CD8-positive, alpha-beta memory T cell (primary cell): ENCODE measurements at regions not wholly inside any gene's neighbourhood (a gene's known extent, or its start where the extent isn't known, plus 50 kb on each side); places are given as distances from the start of the nearest gene placed in this dataset.

Experiments
- CTCF ChIA-PET: fragments of 350-600 bp; sonication (Branson Sonifier 250); formaldehyde crosslinking; loops from one replicate; lab custom pipeline; 2021; ENCODE audit warnings: antibody characterized with exemption; lab: Charles Lee
- POLR2A ChIA-PET: fragments of 350-600 bp; sonication (Branson Sonifier 250); formaldehyde crosslinking; loops from one replicate; lab custom pipeline; 2021; ENCODE audit warnings: antibody characterized with exemption; lab: Charles Lee
- DNase-seq, 5 donors: peaks; one replicate each; pipeline versions ENCODE4 v3.0.0 to v3.0.0-alpha.2; 2020 to 2022; ENCODE audit warnings: mixed read lengths in 1 of 5
- H3K27ac ChIP-seq: one replicate; pipeline ENCODE4 v1.7.0; 2013; ENCODE audit warnings: low read depth, mild to moderate bottlenecking, low read length, moderate library complexity
- H3K27me3 ChIP-seq: 2 replicates; pipeline ENCODE4 v1.7.0; 2013; ENCODE audit warnings: low read length, mild to moderate bottlenecking; ENCODE audit not compliant: insufficient read depth, poor library complexity, severe bottlenecking
- H3K36me3 ChIP-seq: 2 replicates; pipeline ENCODE4 v1.7.0; 2013; ENCODE audit warnings: mild to moderate bottlenecking, low read length, moderate library complexity; ENCODE audit not compliant: insufficient read depth
- H3K4me1 ChIP-seq: 2 replicates; pipeline ENCODE4 v1.7.0; 2013; ENCODE audit warnings: mild to moderate bottlenecking, low read length, moderate library complexity; ENCODE audit not compliant: insufficient read depth
- H3K4me3 ChIP-seq: 2 replicates; pipeline ENCODE4 v1.7.0; 2013; ENCODE audit warnings: mild to moderate bottlenecking, low read length
- H3K9me3 ChIP-seq: 2 replicates; pipeline ENCODE4 v1.7.0; 2013; ENCODE audit warnings: mild to moderate bottlenecking, low read length
- H3K27ac Mint-ChIP-seq, 8 donors: one replicate each; pipeline ENCODE4 v1.8.0; 2020 to 2021; ENCODE audit warnings: mixed read lengths in 8 of 8, mild to moderate bottlenecking in 6 of 8, inconsistent platforms in 3 of 8, moderate library complexity in 3 of 8
- H3K27me3 Mint-ChIP-seq, 2 donors: one replicate each; pipeline ENCODE4 v1.8.0; 2020 to 2021; ENCODE audit warnings: mixed read lengths in 2 of 2, mild to moderate bottlenecking in 1 of 2, moderate library complexity in 1 of 2
- H3K36me3 Mint-ChIP-seq, 3 donors: one replicate each; pipeline ENCODE4 v1.8.0; 2020 to 2021; ENCODE audit warnings: mixed read lengths in 3 of 3, inconsistent platforms in 1 of 3, mild to moderate bottlenecking in 1 of 3
- H3K4me1 Mint-ChIP-seq, 3 donors: one replicate each; pipeline ENCODE4 v1.8.0; 2020 to 2021; ENCODE audit warnings: mixed read lengths in 3 of 3, inconsistent platforms in 1 of 3, mild to moderate bottlenecking in 1 of 3
- H3K4me3 Mint-ChIP-seq, 7 donors: one replicate each; pipeline ENCODE4 v1.8.0; 2020 to 2021; ENCODE audit warnings: mixed read lengths in 7 of 7, mild to moderate bottlenecking in 6 of 7, moderate library complexity in 4 of 7, inconsistent platforms in 2 of 7
- H3K9me3 Mint-ChIP-seq, 5 donors: one replicate each; pipeline ENCODE4 v1.8.0; 2020 to 2022; ENCODE audit warnings: mixed read lengths in 5 of 5, mild to moderate bottlenecking in 3 of 5, moderate library complexity in 2 of 5, inconsistent platforms in 1 of 5

GRCh38 chr1:11352058-11352715, 79.2 kb downstream of the UBIAD1 start:
- Histone ChIP-seq H3K4me3 (no peak overlapping the region), H3K27me3 (peaks cover 6% of the 10 kb centered on the region), H3K27ac (no peak overlapping the region), H3K9me3 (no peaks in the 10 kb centered on the region), H3K4me1 (peaks cover 7% of the 10 kb centered on the region), H3K36me3 (no peaks in the 10 kb centered on the region)
- no peaks in the 10 kb centered on the region for H3K36me3 Mint-ChIP-seq
- H3K9me3 Mint-ChIP-seq = peaks cover 0 to 3% (median 2%) of the 10 kb centered on the region in 5 donors
- no peak overlapping the region for H3K27ac Mint-ChIP-seq
- ChIA-PET POLR2A (no interaction called here), CTCF (no interaction called here)
- no peak for DNase-seq
- no peaks in the 10 kb centered on the region for H3K4me1 Mint-ChIP-seq
- H3K27me3 Mint-ChIP-seq = peaks cover 26 to 41% of the 10 kb centered on the region in 2 donors
- H3K4me3 Mint-ChIP-seq = no peak overlapping the region

- Mint-ChIP-seq H3K27ac (peak overlapping the region in 1 of 8 donors; percentile 33), H3K4me3 (no peak overlapping the region), H3K9me3 (peaks cover 0 to 3% (median 2%) of the 10 kb centered on the region in 5 donors), H3K4me1 (no peaks in the 10 kb centered on the region), H3K27me3 (peaks cover 33 to 50% of the 10 kb centered on the region in 2 donors), H3K36me3 (no peaks in the 10 kb centered on the region)
- Histone ChIP-seq H3K4me1 (peaks cover 7% of the 10 kb centered on the region), H3K4me3 (no peak overlapping the region), H3K36me3 (no peaks in the 10 kb centered on the region), H3K27ac (no peak overlapping the region), H3K27me3 (peaks cover 6% of the 10 kb centered on the region), H3K9me3 (no peaks in the 10 kb centered on the region)
- ChIA-PET POLR2A (no interaction called here), CTCF (no interaction called here)
- no peak for DNase-seq
Observed at GRCh38 chr1:11352816-11353799, 80.1 kb downstream of the UBIAD1 start.

DNA sequence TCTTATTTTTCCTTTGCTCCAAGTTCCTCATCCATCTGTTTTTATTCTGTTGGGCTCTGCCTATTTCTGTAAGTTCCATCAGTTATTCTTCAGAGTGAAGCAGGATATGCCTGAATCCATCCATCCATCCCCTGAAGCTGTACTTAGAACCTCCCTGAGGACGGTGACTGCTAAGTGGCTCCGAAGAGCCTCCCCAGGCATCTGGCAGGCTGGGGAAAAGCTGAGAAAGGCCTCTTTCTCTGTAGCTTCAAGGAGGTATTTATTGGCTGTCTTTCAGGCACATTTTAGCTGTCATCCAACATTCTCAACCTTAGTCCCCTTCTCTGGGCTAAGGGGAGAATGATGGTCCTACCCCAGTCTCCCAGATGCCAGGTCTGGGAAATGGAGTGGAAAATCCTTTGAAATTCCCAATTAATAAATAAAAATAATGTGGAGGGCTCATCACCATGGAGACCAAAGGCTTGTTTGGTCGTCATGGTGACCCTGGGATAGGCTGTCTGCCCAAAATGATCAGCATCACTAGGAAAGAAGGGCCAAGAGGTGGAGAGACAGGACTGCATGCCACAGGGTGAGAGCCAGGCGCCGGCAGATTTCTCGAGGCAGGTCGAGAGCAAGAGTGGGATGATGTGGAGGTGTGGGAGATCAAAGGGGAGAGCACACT, 82.0 kb downstream of the UBIAD1 start:
- Histone ChIP-seq H3K27me3 (peaks cover 6% of the 10 kb centered on the region), H3K4me1 (peaks cover 7% of the 10 kb centered on the region), H3K27ac (no peak overlapping the region), H3K36me3 (no peaks in the 10 kb centered on the region), H3K9me3 (no peaks in the 10 kb centered on the region), H3K4me3 (no peak overlapping the region)
- ChIA-PET POLR2A (no interaction called here), CTCF (no interaction called here)
- no peak for DNase-seq
- H3K4me3 Mint-ChIP-seq = no peak overlapping the region
- H3K36me3 Mint-ChIP-seq = no peaks in the 10 kb centered on the region
- H3K27me3 Mint-ChIP-seq = peaks cover 34 to 63% of the 10 kb centered on the region in 2 donors
- H3K9me3 Mint-ChIP-seq = peaks cover 0 to 2% (median 0%) of the 10 kb centered on the region in 5 donors
- H3K4me1 Mint-ChIP-seq = no peaks in the 10 kb centered on the region
- no peak overlapping the region for H3K27ac Mint-ChIP-seq

GRCh38 chr1:11355559-11356475, 82.8 kb downstream of the UBIAD1 start:
- Mint-ChIP-seq H3K27ac (no peak overlapping the region), H3K27me3 (peaks cover 28 to 61% of the 10 kb centered on the region in 2 donors), H3K4me3 (no peak overlapping the region), H3K9me3 (peaks cover 0 to 2% (median 0%) of the 10 kb centered on the region in 5 donors), H3K36me3 (no peaks in the 10 kb centered on the region), H3K4me1 (no peaks in the 10 kb centered on the region)
- Histone ChIP-seq H3K4me1 (peaks cover 7% of the 10 kb centered on the region), H3K9me3 (no peaks in the 10 kb centered on the region), H3K36me3 (no peaks in the 10 kb centered on the region), H3K4me3 (no peak overlapping the region), H3K27ac (no peak overlapping the region), H3K27me3 (peaks cover 6% of the 10 kb centered on the region)
- ChIA-PET CTCF (no interaction called here), POLR2A (no interaction called here)
- no peak for DNase-seq

DNA sequence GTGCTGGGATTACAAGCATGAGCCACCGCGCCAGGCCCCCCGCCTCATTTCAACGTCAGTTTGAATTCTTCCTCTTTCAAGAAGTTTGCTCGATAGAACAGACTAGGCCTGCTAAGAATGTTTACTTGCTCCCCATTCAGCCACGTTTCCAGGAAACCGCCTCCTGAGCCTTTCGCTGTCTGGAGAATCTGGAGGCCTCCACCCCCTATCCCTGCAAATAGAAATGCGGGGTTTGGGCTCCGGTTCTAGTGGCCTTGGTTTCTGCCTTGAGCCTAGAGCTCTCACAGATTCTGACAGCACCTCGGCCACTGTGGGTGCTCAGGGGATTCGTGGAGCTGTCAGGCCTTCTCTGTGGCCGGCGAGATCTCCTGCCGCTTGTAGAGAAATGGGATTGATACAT, 84.3 kb downstream of the UBIAD1 start:
- DNase-seq = no peak
- ChIA-PET POLR2A (no interaction called here), CTCF (no interaction called here)
- Mint-ChIP-seq H3K4me3 (no peak overlapping the region), H3K9me3 (peaks cover 0 to 2% (median 0%) of the 10 kb centered on the region in 5 donors), H3K27me3 (peaks cover 24 to 54% of the 10 kb centered on the region in 2 donors), H3K36me3 (no peaks in the 10 kb centered on the region), H3K27ac (no peak overlapping the region), H3K4me1 (no peaks in the 10 kb centered on the region)
- Histone ChIP-seq H3K36me3 (no peaks in the 10 kb centered on the region), H3K4me3 (no peak overlapping the region), H3K9me3 (no peaks in the 10 kb centered on the region), H3K4me1 (peaks cover 7% of the 10 kb centered on the region), H3K27ac (no peak overlapping the region), H3K27me3 (peaks cover 6% of the 10 kb centered on the region)

DNA sequence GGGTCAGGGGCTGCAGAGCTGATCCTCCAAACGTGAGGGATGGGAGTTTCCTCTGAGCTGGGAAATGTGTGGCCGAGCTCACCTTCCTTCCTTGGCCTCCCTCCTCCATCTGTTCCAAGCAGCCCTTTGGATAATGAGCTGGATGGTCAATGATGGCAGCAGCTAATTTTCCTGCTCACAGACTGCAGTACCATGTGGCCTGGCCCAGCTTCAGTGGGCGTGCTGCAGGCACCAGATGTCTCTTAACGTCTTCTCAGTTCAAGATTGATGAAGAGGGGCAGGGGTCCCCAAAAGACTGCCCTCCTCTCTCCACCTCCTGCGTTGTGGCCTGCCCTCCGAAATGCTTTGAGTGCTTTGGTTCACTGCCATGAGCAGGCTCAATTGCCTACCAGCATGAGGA, 86.0 kb downstream of the UBIAD1 start:
- no peak overlapping the region for H3K27ac ChIP-seq
- no peaks in the 10 kb centered on the region for H3K36me3 ChIP-seq
- no peaks in the 10 kb centered on the region for H3K36me3 Mint-ChIP-seq
- no peaks in the 10 kb centered on the region for H3K4me1 ChIP-seq
- no peak overlapping the region for H3K4me3 Mint-ChIP-seq
- no peak overlapping the region for H3K4me3 ChIP-seq
- peaks cover 0 to 2% (median 0%) of the 10 kb centered on the region in 5 donors for H3K9me3 Mint-ChIP-seq
- POLR2A ChIA-PET = no interaction called here
- H3K27ac Mint-ChIP-seq = no peak overlapping the region
- no peaks in the 10 kb centered on the region for H3K9me3 ChIP-seq
- peaks cover 21 to 48% of the 10 kb centered on the region in 2 donors for H3K27me3 Mint-ChIP-seq
- peaks cover 6% of the 10 kb centered on the region for H3K27me3 ChIP-seq
- CTCF ChIA-PET = no interaction called here
- H3K4me1 Mint-ChIP-seq = no peaks in the 10 kb centered on the region
- no peak for DNase-seq

DNA sequence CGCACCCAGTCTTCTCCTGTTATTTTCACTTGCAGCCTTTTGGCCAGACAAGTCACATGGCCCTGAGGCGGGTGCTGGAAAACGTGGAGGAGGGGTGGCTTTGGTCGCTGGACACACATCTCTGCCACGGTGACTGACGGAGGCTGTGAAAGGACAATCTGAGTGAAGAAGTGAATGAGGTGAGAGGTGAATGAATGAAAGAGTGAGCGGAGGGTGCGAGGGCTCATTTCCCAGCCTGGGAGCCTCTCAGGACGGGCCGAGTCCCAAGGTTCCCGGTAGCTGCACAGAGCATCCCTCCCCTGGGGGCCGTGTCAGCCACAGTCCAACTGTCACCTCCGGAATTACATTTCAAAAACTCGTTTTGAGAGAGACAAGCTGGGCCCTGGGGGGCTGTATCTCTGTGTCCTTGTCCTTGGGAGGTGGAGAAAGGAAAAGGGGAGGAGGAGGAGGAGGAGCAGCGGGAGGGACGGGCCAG, 89.6 kb downstream of the UBIAD1 start:
- Mint-ChIP-seq H3K4me1 (no peaks in the 10 kb centered on the region), H3K9me3 (no peaks in the 10 kb centered on the region), H3K27me3 (peaks cover 13 to 25% of the 10 kb centered on the region in 2 donors), H3K27ac (no peak overlapping the region), H3K4me3 (no peak overlapping the region), H3K36me3 (no peaks in the 10 kb centered on the region)
- DNase-seq = no peak
- Histone ChIP-seq H3K9me3 (no peaks in the 10 kb centered on the region), H3K27ac (no peak overlapping the region), H3K4me3 (no peak overlapping the region), H3K27me3 (no peaks in the 10 kb centered on the region), H3K4me1 (no peaks in the 10 kb centered on the region), H3K36me3 (no peaks in the 10 kb centered on the region)
- ChIA-PET CTCF (no interaction called here), POLR2A (no interaction called here)
